ENCODE measurements at regions not wholly inside any gene's neighbourhood (a gene's known extent, or its start where the extent isn't known, plus 50 kb on each side); places are given as distances from the start of the nearest gene placed in this dataset.

GRCh38 chr3:165434516-165434915 lies 238.3 kb upstream of the SLITRK3 start:
- no peak for TF ChIP-seq CTCF (IDR thresholded peaks at IDR 0.05; ENCODE audit: insufficient read depth in 1 of 2, low read depth in 1 of 2, low read length in 1 of 2, severe bottlenecking in 1 of 2, unreplicated experiment in 1 of 2)
- DNase-seq, result no peak
- Mint-ChIP-seq H3K27ac (ENCODE audit: unreplicated experiment) (no peak overlapping the region), H3K4me1 (ENCODE audit: low read depth, unreplicated experiment) (no peaks in the 10 kb centered on the region), H3K4me3 (ENCODE audit: unreplicated experiment) (no peak overlapping the region), H3K27me3 (ENCODE audit: insufficient read depth, unreplicated experiment) (no peaks in the 10 kb centered on the region), H3K9me3 (ENCODE audit: unreplicated experiment) (peaks cover 14% of the 10 kb centered on the region), H3K36me3 (ENCODE audit: insufficient read depth, unreplicated experiment) (no peaks in the 10 kb centered on the region)
- no TSS peak for BruUV-seq (replicated peaks)
- no peaks in the 10 kb centered on the region for H3K4me1 ChIP-seq
- no peaks in the 10 kb centered on the region for H3K9me3 ChIP-seq
- H3K27me3 ChIP-seq (replicated peaks; ENCODE audit: control insufficient read depth, insufficient read depth, low read length), result no peaks in the 10 kb centered on the region
- intact Hi-C loops (cut with micrococcal nuclease; ENCODE audit: unreplicated experiment), result no loop called here
- no peaks in the 10 kb centered on the region for H3K36me3 ChIP-seq (ENCODE audit: control insufficient read depth, insufficient read depth, low read length)
- ChIA-PET CTCF (no interaction called here), POLR2A (no interaction called here)
- H3K4me3 ChIP-seq (ENCODE audit: low read depth, low read length), result no peak overlapping the region

GRCh38 chr3:165406425-165406824 lies 210.2 kb upstream of the SLITRK3 start:
- H3K4me3 ChIP-seq (ENCODE audit: low read depth, low read length), result no peak overlapping the region
- Mint-ChIP-seq H3K4me1 (ENCODE audit: low read depth, unreplicated experiment) (no peaks in the 10 kb centered on the region), H3K27ac (ENCODE audit: unreplicated experiment) (no peak overlapping the region), H3K4me3 (ENCODE audit: unreplicated experiment) (no peak overlapping the region), H3K36me3 (ENCODE audit: insufficient read depth, unreplicated experiment) (no peaks in the 10 kb centered on the region), H3K27me3 (ENCODE audit: insufficient read depth, unreplicated experiment) (no peaks in the 10 kb centered on the region), H3K9me3 (ENCODE audit: unreplicated experiment) (no peaks in the 10 kb centered on the region)
- H3K36me3 ChIP-seq (ENCODE audit: control insufficient read depth, insufficient read depth, low read length), result no peaks in the 10 kb centered on the region
- POLR2A ChIA-PET, result no interaction called here
- H3K9me3 ChIP-seq, result no peaks in the 10 kb centered on the region
- CTCF ChIA-PET, result no interaction called here
- H3K27me3 ChIP-seq (replicated peaks; ENCODE audit: control insufficient read depth, insufficient read depth, low read length), result no peaks in the 10 kb centered on the region
- no TSS peak for BruUV-seq (replicated peaks)
- H3K4me1 ChIP-seq, result no peaks in the 10 kb centered on the region
- TF ChIP-seq CTCF (IDR thresholded peaks at IDR 0.05; ENCODE audit: insufficient read depth in 1 of 2, low read depth in 1 of 2, low read length in 1 of 2, severe bottlenecking in 1 of 2, unreplicated experiment in 1 of 2), result no peak
- intact Hi-C loops (cut with micrococcal nuclease; ENCODE audit: unreplicated experiment), result no loop called here
- DNase-seq, result no peak

GRCh38 chr3:165404357-165405027 lies 208.3 kb upstream of the SLITRK3 start:
- no peaks in the 10 kb centered on the region for H3K27me3 ChIP-seq (replicated peaks; ENCODE audit: control insufficient read depth, insufficient read depth, low read length)
- no peaks in the 10 kb centered on the region for H3K36me3 ChIP-seq (ENCODE audit: control insufficient read depth, insufficient read depth, low read length)
- no peak for TF ChIP-seq CTCF (IDR thresholded peaks at IDR 0.05; ENCODE audit: insufficient read depth in 1 of 2, low read depth in 1 of 2, low read length in 1 of 2, severe bottlenecking in 1 of 2, unreplicated experiment in 1 of 2)
- no peak overlapping the region for H3K4me3 ChIP-seq (ENCODE audit: low read depth, low read length)
- POLR2A ChIA-PET, result no interaction called here
- CTCF ChIA-PET, result no interaction called here
- H3K4me1 Mint-ChIP-seq (ENCODE audit: low read depth, unreplicated experiment), result no peaks in the 10 kb centered on the region
- no peaks in the 10 kb centered on the region for H3K36me3 Mint-ChIP-seq (ENCODE audit: insufficient read depth, unreplicated experiment)
- H3K27me3 Mint-ChIP-seq (ENCODE audit: insufficient read depth, unreplicated experiment), result no peaks in the 10 kb centered on the region
- H3K9me3 Mint-ChIP-seq (ENCODE audit: unreplicated experiment), result no peaks in the 10 kb centered on the region
- H3K4me3 Mint-ChIP-seq (ENCODE audit: unreplicated experiment), result no peak overlapping the region
- no TSS peak for BruUV-seq (replicated peaks)
- no peaks in the 10 kb centered on the region for H3K4me1 ChIP-seq
- no peak overlapping the region for H3K27ac Mint-ChIP-seq (ENCODE audit: unreplicated experiment)
- intact Hi-C loops (cut with micrococcal nuclease; ENCODE audit: unreplicated experiment), result no loop called here
- DNase-seq, result no peak
- H3K9me3 ChIP-seq, result no peaks in the 10 kb centered on the region
